ENCODE measurements at regions not wholly inside any gene's neighbourhood (a gene's known extent, or its start where the extent isn't known, plus 50 kb on each side); places are given as distances from the start of the nearest gene placed in this dataset.

GRCh38 chr6:22680950-22681349, 111.6 kb downstream of the HDGFL1 start:
- TF ChIP-seq CTCF (IDR thresholded peaks at IDR 0.05; ENCODE audit: borderline replicate concordance, extremely low read depth, low read length, poor library complexity, severe bottlenecking) (no peak), EZH2 (IDR thresholded peaks at IDR 0.05; ENCODE audit: borderline replicate concordance, low read depth, low read length, severe bottlenecking) (no peak)

Measured in DND-41 (cell line).